Neural cell (in vitro differentiated cells): ENCODE measurements at regions not wholly inside any gene's neighbourhood (a gene's known extent, or its start where the extent isn't known, plus 50 kb on each side); places are given as distances from the start of the nearest gene placed in this dataset.

ENCODE experiments used
- H2AFZ ChIP-seq: fragments of 200-600, 300-800 bp; sonication (generic), shearing (Covaris generic); 2 replicates; pipeline ENCODE4 v1.6.0; 2014; ENCODE audit warnings: low read depth, mild to moderate bottlenecking, antibody characterized with exemption, low read length, moderate library complexity
- H3F3A ChIP-seq: fragments of 200-600 bp; shearing (Covaris generic); 2 replicates; pipeline ENCODE4 v1.6.1; 2016; ENCODE audit warnings: mild to moderate bottlenecking, moderate library complexity, mixed read lengths, antibody characterized with exemption, low read length; ENCODE audit not compliant: insufficient read depth, poor library complexity, severe bottlenecking
- H3K27ac ChIP-seq: fragments of 200-600, 300-800 bp; sonication (generic), shearing (Covaris generic); 2 replicates; pipeline ENCODE4 v1.5.1; 2014; ENCODE audit warnings: mild to moderate bottlenecking, low read length, moderate library complexity
- H3K27me3 ChIP-seq: fragments of 300-800, 200-600 bp; sonication (generic), shearing (Covaris generic); 2 replicates; pipeline ENCODE4 v1.6.0; 2014; ENCODE audit warnings: mild to moderate bottlenecking, low read depth, low read length, moderate library complexity; ENCODE audit not compliant: insufficient read depth
- H3K36me3 ChIP-seq: fragments of 300-800, 200-600 bp; sonication (generic), shearing (Covaris generic); 2 replicates; pipeline ENCODE4 v1.5.1; 2014; ENCODE audit warnings: mild to moderate bottlenecking, antibody characterized with exemption, low read length, moderate library complexity; ENCODE audit not compliant: insufficient read depth
- H3K4me2 ChIP-seq: fragments of 300-800, 200-600 bp; sonication (generic), shearing (Covaris generic); 2 replicates; pipeline ENCODE4 v1.6.0; 2014; ENCODE audit warnings: mild to moderate bottlenecking, low read length
- H3K4me3 ChIP-seq: fragments of 300-800, 200-600 bp; sonication (generic), shearing (Covaris generic); 2 replicates; pipeline ENCODE4 v1.5.1; 2014; ENCODE audit warnings: mild to moderate bottlenecking, low read length, moderate library complexity
- H3K79me2 ChIP-seq: fragments of 200-600 bp; shearing (Covaris generic); replicated peaks from 2 replicates; pipeline ENCODE4 v1.6.0; 2014; ENCODE audit warnings: mild to moderate bottlenecking, low read length, moderate library complexity; ENCODE audit not compliant: insufficient read depth
- H3K9ac ChIP-seq: fragments of 300-800, 200-600 bp; sonication (generic), shearing (Covaris generic); 2 replicates; pipeline ENCODE4 v1.6.1; 2016; ENCODE audit warnings: mild to moderate bottlenecking, low read length, mixed read lengths
- H3K9me2 ChIP-seq: fragments of 200-600 bp; shearing (Covaris generic); 2 replicates; pipeline ENCODE4 v1.6.1; 2016; ENCODE audit warnings: mild to moderate bottlenecking, low read length, mixed read lengths; ENCODE audit not compliant: insufficient read depth
- H3K9me3 ChIP-seq: fragments of 200-600, 300-800 bp; sonication (generic), shearing (Covaris generic); 2 replicates; pipeline ENCODE4 v1.6.1; 2016; ENCODE audit warnings: mild to moderate bottlenecking, mixed run types, low read length, moderate library complexity, mixed read lengths
- H4K20me1 ChIP-seq: fragments of 200-600 bp; shearing (Covaris generic); 2 replicates; pipeline ENCODE4 v1.6.1; 2016; ENCODE audit warnings: mild to moderate bottlenecking, mixed run types; ENCODE audit not compliant: insufficient read depth
- EP300 ChIP-seq: fragments of 450-650 bp; conservative IDR thresholded peaks from 2 replicates; pipeline ENCODE4 v1.6.1; 2014; ENCODE audit warnings: antibody characterized with exemption, mild to moderate bottlenecking, moderate library complexity; ENCODE audit not compliant: poor library complexity, severe bottlenecking
- EZH2 ChIP-seq: fragments of 200-600, 300-800 bp; shearing (Covaris generic), sonication (generic); IDR thresholded peaks from 2 replicates; pipeline ENCODE4 v1.6.1; 2014; ENCODE audit warnings: antibody characterized with exemption, low read length, borderline replicate concordance, mild to moderate bottlenecking; ENCODE audit not compliant: insufficient read depth, poor library complexity, severe bottlenecking
- MXI1 ChIP-seq: fragments of 450-650 bp; conservative IDR thresholded peaks from 2 replicates; pipeline ENCODE4 v1.6.1; 2014; ENCODE audit warnings: antibody characterized with exemption, mild to moderate bottlenecking; ENCODE audit not compliant: poor library complexity, severe bottlenecking
- POLR2AphosphoS5 ChIP-seq: IDR thresholded peaks from 2 replicates; pipeline ENCODE4 v1.6.1; 2012
- RAD21 ChIP-seq: fragments of 450-650 bp; conservative IDR thresholded peaks from 2 replicates; pipeline ENCODE4 v1.6.1; 2014; ENCODE audit warnings: antibody characterized with exemption, mild to moderate bottlenecking, moderate library complexity
- SMC3 ChIP-seq: fragments of 450-650 bp; conservative IDR thresholded peaks from 2 replicates; pipeline ENCODE4 v1.6.1; 2014; ENCODE audit warnings: antibody characterized with exemption, mild to moderate bottlenecking, moderate library complexity; ENCODE audit not compliant: poor library complexity
- TAF1 ChIP-seq: IDR thresholded peaks from 2 replicates; pipeline ENCODE4 v1.6.1; 2012; ENCODE audit warnings: low read depth
- TF ChIP-seq, protein P1 (sequence below): IDR thresholded peaks from 2 replicates; pipeline ENCODE4 v1.6.1; 2012; ENCODE audit warnings: borderline replicate concordance
- TF ChIP-seq, protein P2 (sequence below): fragments of 450-650 bp; IDR thresholded peaks from 2 replicates; pipeline ENCODE4 v1.5.1; 2014; ENCODE audit warnings: antibody characterized with exemption, mild to moderate bottlenecking, moderate library complexity; ENCODE audit not compliant: poor library complexity, severe bottlenecking

DNA sequence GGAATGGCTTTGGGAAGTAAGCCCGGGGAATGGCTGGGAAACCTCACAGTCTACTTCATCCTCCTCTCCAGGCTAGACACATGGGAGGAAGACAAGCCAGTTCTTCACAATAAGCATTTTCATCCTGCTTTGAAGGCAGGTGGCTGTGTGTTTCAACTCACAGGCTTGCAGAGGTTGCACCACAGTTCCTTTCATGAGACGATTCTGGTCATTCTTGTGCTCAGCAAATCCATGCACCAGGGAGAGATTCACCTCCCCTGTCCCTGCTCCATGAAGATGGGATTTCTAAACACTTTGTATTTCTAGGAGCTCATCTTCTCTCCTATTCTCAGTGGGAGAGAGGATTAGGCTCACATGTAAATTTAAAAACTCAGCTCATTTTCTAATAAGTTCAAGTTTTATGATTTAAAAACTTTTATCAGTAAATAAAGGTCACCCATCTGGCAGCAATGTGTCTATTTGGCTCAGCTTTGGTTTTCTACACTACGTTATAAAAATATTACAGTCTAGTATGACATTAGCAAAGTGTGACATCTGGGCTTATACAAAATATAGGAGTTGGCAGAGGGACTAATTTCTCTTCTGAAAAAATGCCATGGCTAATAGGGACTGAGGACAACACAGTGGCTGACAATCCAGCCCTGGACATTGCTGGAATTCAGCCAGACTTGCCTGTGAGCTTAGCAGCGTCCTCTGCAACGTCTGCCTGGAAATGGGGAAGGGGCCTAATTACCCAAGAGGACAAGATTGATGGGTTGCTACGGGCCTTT lies 283.2 kb upstream of the SLC10A2 start:
- no peak overlapping the region for H2AFZ ChIP-seq
- H3K9me2 ChIP-seq, result no peaks in the 10 kb centered on the region
- no peaks in the 10 kb centered on the region for H3K27me3 ChIP-seq
- no peaks in the 10 kb centered on the region for H3K36me3 ChIP-seq
- H3K9ac ChIP-seq, result no peak overlapping the region
- no peaks in the 10 kb centered on the region for H3K79me2 ChIP-seq
- no peaks in the 10 kb centered on the region for H4K20me1 ChIP-seq
- H3F3A ChIP-seq, result no peaks in the 10 kb centered on the region
- no peak for TF ChIP-seq MXI1
- no peak overlapping the region for H3K4me3 ChIP-seq
- no peak overlapping the region for H3K27ac ChIP-seq
- no peak overlapping the region for H3K4me2 ChIP-seq
- H3K9me3 ChIP-seq, result no peaks in the 10 kb centered on the region

DNA sequence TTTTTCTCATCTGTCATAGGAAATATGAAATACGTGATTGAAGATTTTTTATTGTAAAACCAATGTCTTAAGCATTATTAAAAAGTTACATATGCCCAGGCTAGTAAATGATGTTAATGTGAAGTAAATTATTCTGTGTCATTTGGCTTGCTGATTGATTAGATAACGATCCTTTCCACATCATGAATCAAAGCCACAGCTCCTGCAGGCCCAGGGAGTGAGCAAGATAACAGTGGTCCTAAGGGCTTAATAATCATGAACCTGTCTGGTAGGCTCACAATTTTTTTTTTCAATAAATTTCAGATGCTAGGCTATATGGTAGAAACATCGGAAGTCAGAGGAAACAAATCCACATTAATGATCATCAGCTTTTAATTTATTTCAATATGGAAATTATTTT lies 269.0 kb upstream of the SLC10A2 start:
- no peak for TF ChIP-seq TAF1
- no peak for TF ChIP-seq RAD21
- TF ChIP-seq, protein P1, sequence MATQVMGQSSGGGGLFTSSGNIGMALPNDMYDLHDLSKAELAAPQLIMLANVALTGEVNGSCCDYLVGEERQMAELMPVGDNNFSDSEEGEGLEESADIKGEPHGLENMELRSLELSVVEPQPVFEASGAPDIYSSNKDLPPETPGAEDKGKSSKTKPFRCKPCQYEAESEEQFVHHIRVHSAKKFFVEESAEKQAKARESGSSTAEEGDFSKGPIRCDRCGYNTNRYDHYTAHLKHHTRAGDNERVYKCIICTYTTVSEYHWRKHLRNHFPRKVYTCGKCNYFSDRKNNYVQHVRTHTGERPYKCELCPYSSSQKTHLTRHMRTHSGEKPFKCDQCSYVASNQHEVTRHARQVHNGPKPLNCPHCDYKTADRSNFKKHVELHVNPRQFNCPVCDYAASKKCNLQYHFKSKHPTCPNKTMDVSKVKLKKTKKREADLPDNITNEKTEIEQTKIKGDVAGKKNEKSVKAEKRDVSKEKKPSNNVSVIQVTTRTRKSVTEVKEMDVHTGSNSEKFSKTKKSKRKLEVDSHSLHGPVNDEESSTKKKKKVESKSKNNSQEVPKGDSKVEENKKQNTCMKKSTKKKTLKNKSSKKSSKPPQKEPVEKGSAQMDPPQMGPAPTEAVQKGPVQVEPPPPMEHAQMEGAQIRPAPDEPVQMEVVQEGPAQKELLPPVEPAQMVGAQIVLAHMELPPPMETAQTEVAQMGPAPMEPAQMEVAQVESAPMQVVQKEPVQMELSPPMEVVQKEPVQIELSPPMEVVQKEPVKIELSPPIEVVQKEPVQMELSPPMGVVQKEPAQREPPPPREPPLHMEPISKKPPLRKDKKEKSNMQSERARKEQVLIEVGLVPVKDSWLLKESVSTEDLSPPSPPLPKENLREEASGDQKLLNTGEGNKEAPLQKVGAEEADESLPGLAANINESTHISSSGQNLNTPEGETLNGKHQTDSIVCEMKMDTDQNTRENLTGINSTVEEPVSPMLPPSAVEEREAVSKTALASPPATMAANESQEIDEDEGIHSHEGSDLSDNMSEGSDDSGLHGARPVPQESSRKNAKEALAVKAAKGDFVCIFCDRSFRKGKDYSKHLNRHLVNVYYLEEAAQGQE, result no peak
- TF ChIP-seq EP300, result no peak
- TF ChIP-seq, protein P2, sequence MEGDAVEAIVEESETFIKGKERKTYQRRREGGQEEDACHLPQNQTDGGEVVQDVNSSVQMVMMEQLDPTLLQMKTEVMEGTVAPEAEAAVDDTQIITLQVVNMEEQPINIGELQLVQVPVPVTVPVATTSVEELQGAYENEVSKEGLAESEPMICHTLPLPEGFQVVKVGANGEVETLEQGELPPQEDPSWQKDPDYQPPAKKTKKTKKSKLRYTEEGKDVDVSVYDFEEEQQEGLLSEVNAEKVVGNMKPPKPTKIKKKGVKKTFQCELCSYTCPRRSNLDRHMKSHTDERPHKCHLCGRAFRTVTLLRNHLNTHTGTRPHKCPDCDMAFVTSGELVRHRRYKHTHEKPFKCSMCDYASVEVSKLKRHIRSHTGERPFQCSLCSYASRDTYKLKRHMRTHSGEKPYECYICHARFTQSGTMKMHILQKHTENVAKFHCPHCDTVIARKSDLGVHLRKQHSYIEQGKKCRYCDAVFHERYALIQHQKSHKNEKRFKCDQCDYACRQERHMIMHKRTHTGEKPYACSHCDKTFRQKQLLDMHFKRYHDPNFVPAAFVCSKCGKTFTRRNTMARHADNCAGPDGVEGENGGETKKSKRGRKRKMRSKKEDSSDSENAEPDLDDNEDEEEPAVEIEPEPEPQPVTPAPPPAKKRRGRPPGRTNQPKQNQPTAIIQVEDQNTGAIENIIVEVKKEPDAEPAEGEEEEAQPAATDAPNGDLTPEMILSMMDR, result no peak
- TF ChIP-seq SMC3, result no peak
- no peak for TF ChIP-seq MXI1
- Histone ChIP-seq H4K20me1 (no peaks in the 10 kb centered on the region), H3K9me2 (no peaks in the 10 kb centered on the region)

DNA sequence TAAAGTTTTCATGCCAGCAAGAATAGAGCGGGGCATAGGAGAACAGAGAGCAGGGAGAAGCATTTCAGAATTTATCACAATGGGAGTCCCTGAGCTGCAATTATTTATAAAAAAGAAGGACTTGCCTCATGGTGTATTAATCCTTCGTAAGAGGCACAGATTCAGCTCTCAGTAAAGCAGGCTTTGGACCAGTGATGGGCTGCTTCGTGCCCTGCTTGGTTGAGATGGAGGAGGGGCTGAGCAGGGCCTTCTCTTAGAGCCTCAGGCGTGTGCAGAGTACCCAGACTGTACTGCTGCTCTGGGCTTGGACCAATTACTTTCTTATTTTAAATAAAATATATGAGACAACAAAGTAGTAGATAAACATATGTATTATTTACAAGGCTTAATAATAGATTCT lies 265.7 kb upstream of the SLC10A2 start:
- TF ChIP-seq RAD21 (no peak), MXI1 (no peak), EZH2 (no peak), EP300 (no peak), SMC3 (no peak), POLR2AphosphoS5 (no peak)
- TF ChIP-seq, protein P2, result no peak
- TF ChIP-seq, protein P1, result no peak
- Histone ChIP-seq H2AFZ (no peak overlapping the region), H3K36me3 (no peaks in the 10 kb centered on the region), H3K9ac (no peak overlapping the region), H3K27ac (no peak overlapping the region), H3K4me3 (no peak overlapping the region), H3K27me3 (no peaks in the 10 kb centered on the region), H3K9me2 (no peaks in the 10 kb centered on the region), H3K9me3 (no peaks in the 10 kb centered on the region), H4K20me1 (no peaks in the 10 kb centered on the region), H3F3A (no peaks in the 10 kb centered on the region), H3K79me2 (no peaks in the 10 kb centered on the region), H3K4me2 (no peak overlapping the region)

More for the DNA sequence above, 269.0 kb upstream of the SLC10A2 start:
- H3K9ac ChIP-seq, result no peak overlapping the region
- H3K36me3 ChIP-seq, result no peaks in the 10 kb centered on the region
- H3K4me3 ChIP-seq, result no peak overlapping the region
- no peaks in the 10 kb centered on the region for H3K79me2 ChIP-seq
- H2AFZ ChIP-seq, result no peak overlapping the region
- H3K9me3 ChIP-seq, result no peaks in the 10 kb centered on the region
- no peak overlapping the region for H3K4me2 ChIP-seq
- H3F3A ChIP-seq, result no peaks in the 10 kb centered on the region
- no peak overlapping the region for H3K27ac ChIP-seq
- H3K27me3 ChIP-seq, result no peaks in the 10 kb centered on the region
